Loucy (cell line): ENCODE measurements at regions not wholly inside any gene's neighbourhood (a gene's known extent, or its start where the extent isn't known, plus 50 kb on each side); places are given as distances from the start of the nearest gene placed in this dataset.
"Not testable (repeated sequence)": the region's sequence is repeated elsewhere in the genome, so short reads cannot be mapped to it uniquely, and the experiment has no call there.

Experiments used
- H2AFZ ChIP-seq: fragments of 200-600 bp; sonication (generic); 2 replicates; pipeline ENCODE4 v1.6.0; 2016; ENCODE audit warnings: antibody characterized with exemption, mild to moderate bottlenecking, low read length, moderate library complexity
- H3F3A ChIP-seq: fragments of 200-600 bp; 2 replicates; pipeline ENCODE4 v1.6.0; 2016; ENCODE audit warnings: antibody characterized with exemption, low read depth, mild to moderate bottlenecking
- H3K27me3 ChIP-seq: fragments of 200-600 bp; sonication (generic); 2 replicates; pipeline ENCODE4 v1.6.1; 2014; ENCODE audit warnings: low read length, mild to moderate bottlenecking; ENCODE audit not compliant: insufficient read depth, poor library complexity, severe bottlenecking
- H3K36me3 ChIP-seq: fragments of 200-600 bp; sonication (generic); 2 replicates; pipeline ENCODE4 v1.6.1; 2016; ENCODE audit warnings: low read length; ENCODE audit not compliant: insufficient read depth
- H3K4me1 ChIP-seq: fragments of 200-600 bp; sonication (generic); 2 replicates; pipeline ENCODE4 v1.5.1; 2014; ENCODE audit warnings: low read length, mild to moderate bottlenecking; ENCODE audit not compliant: insufficient read depth, poor library complexity, severe bottlenecking
- H3K4me2 ChIP-seq: fragments of 200-600 bp; sonication (generic); 2 replicates; pipeline ENCODE4 v1.6.0; 2014; ENCODE audit warnings: antibody characterized with exemption, low read length, low read depth, mild to moderate bottlenecking; ENCODE audit not compliant: poor library complexity, severe bottlenecking
- H3K4me3 ChIP-seq: fragments of 200-600 bp; sonication (generic); 2 replicates; pipeline ENCODE4 v1.5.1; 2014; ENCODE audit warnings: low read length, mild to moderate bottlenecking, mixed read lengths; ENCODE audit not compliant: poor library complexity, severe bottlenecking
- H3K79me2 ChIP-seq: fragments of 200-600 bp; sonication (generic); 2 replicates; pipeline ENCODE4 v1.6.1; 2014; ENCODE audit warnings: low read length; ENCODE audit not compliant: insufficient read depth
- H3K9ac ChIP-seq: fragments of 200-600 bp; sonication (generic); 2 replicates; pipeline ENCODE4 v1.6.0; 2014; ENCODE audit warnings: mild to moderate bottlenecking, low read depth, low read length, moderate library complexity; ENCODE audit not compliant: poor library complexity, severe bottlenecking
- H3K9me2 ChIP-seq: fragments of 200-600 bp; sonication (generic); replicated peaks from 2 replicates; pipeline ENCODE4 v1.6.1; 2016; ENCODE audit warnings: low read depth, low read length, mixed read lengths
- H3K9me3 ChIP-seq: fragments of 200-600 bp; sonication (generic); 2 replicates; pipeline ENCODE4 v1.6.1; 2014; ENCODE audit warnings: mild to moderate bottlenecking, antibody characterized with exemption, low read length, low read depth; ENCODE audit not compliant: insufficient read depth
- H4K20me1 ChIP-seq: fragments of 200-600 bp; sonication (generic); 2 replicates; pipeline ENCODE4 v1.6.0; 2014; ENCODE audit warnings: antibody characterized with exemption, low read length, mild to moderate bottlenecking; ENCODE audit not compliant: insufficient read depth, poor library complexity, severe bottlenecking

DNA sequence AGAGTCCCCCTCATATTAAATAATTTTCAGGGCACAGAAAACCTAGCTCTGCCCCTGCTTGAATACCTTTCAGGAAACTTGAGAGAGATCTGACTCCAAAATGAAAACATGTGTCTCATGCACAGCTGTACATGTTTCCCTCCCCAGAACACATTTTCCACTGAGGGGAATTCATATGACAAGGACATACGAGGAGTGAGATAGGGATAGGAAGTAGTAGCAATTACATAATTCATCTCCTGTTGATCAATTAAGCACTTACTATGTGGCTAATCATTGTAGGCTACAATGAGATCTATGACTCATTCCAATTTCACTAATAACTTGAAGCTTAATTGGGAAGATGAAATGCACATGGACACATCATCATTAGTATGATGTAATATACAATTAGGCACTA, 302.1 kb downstream of the PCDH11X start:
- H3K4me1 ChIP-seq, H3K9ac ChIP-seq, H3K4me3 ChIP-seq, H3K4me2 ChIP-seq, H3K9me3 ChIP-seq, H3K36me3 ChIP-seq, H3K27me3 ChIP-seq, H2AFZ ChIP-seq, H4K20me1 ChIP-seq, H3K79me2 ChIP-seq, H3F3A ChIP-seq, H3K9me2 ChIP-seq: not testable (repeated sequence)

DNA sequence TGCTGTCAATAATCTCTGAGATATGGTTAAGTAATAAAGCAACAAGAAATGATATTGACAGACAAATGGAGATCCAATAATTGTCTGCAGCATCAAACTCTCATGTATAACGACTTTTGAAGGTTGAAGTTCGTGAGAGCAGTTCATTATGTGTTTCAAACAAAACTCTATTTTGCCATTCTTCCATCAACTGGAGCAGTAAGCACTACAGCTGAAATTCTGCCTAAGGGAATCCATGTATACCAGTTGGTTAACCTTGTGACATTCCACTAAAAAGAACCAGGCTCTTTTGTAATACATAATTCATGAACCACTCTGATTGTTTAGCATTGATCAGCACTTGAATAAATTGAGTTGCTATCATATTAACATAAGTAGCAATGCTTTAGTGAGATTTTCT, 311.6 kb downstream of the PCDH11X start:
- H3K36me3 ChIP-seq, H3K9me2 ChIP-seq, H3K4me1 ChIP-seq, H3K4me3 ChIP-seq, H2AFZ ChIP-seq, H3K4me2 ChIP-seq, H3K27me3 ChIP-seq, H4K20me1 ChIP-seq, H3K9ac ChIP-seq, H3K9me3 ChIP-seq, H3K79me2 ChIP-seq, H3F3A ChIP-seq: not testable (repeated sequence)

DNA sequence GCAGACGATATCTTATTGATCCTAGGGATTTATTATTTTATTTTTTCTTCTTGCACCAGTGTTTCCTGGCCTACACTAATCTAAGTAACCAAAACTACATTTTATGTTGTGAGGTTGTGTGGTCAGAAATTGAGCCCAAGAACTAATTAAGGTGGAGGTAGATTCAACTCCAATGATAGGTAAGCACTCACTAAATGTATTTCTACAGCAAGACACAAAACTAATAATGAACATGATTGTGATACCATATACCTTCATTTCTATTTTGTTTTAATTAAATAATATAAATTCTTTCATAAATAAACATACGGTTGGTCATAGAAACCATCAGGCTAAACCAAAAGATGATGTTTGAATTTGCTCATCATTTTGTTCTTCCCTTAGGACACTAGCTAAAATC, 319.0 kb downstream of the PCDH11X start:
- not testable (repeated sequence) for H3K36me3 ChIP-seq, H3F3A ChIP-seq, H2AFZ ChIP-seq, H3K9ac ChIP-seq, H3K79me2 ChIP-seq, H3K27me3 ChIP-seq, H3K4me1 ChIP-seq, H3K9me2 ChIP-seq, H3K9me3 ChIP-seq, H3K4me3 ChIP-seq, H3K4me2 ChIP-seq, H4K20me1 ChIP-seq

DNA sequence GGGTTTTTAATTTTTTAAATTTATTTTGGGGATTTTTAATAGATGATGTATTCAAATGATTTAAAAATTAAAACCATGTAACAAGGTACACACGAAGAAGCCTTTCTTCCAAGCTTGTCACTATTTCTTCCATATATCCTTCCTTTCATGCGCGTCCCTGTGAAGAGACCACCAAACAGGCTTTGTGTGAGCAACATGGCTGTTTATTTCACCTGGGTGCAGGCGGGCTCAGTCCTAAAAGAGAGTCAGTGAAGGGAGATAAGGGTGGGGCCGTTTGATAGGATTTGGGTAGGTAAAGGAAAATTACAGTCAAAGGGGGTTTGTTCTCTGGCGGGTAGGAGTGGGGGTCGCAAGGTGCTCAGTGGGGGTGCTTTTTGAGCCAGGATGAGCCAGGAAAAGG, 320.9 kb downstream of the PCDH11X start:
- H3K4me2 ChIP-seq, H2AFZ ChIP-seq, H3K9me3 ChIP-seq, H3K36me3 ChIP-seq, H3K4me1 ChIP-seq, H3K79me2 ChIP-seq, H3F3A ChIP-seq, H3K27me3 ChIP-seq, H3K9me2 ChIP-seq, H3K9ac ChIP-seq, H4K20me1 ChIP-seq, H3K4me3 ChIP-seq: not testable (repeated sequence)

DNA sequence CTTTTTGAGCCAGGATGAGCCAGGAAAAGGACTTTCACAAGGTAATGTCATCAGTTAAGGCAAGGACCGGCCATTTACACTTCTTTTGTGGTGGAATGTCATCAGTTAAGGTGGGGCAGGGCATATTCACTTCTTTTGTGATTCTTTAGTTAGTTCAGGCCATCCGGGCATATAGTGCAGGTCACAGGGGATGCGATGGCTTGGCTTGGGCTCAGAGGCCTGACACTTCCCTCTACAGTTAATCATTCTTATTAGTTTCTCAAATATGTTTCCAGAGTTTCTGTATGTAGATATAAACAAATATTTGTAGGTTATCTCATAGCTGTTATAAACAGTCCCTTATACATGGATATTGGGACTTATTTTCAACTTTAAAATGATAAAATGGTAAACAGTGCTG, 326.5 kb downstream of the PCDH11X start:
- H3K9ac ChIP-seq, H3K4me2 ChIP-seq, H3K9me2 ChIP-seq, H2AFZ ChIP-seq, H3K9me3 ChIP-seq, H4K20me1 ChIP-seq, H3K4me1 ChIP-seq, H3F3A ChIP-seq, H3K79me2 ChIP-seq, H3K4me3 ChIP-seq, H3K27me3 ChIP-seq, H3K36me3 ChIP-seq: not testable (repeated sequence)

DNA sequence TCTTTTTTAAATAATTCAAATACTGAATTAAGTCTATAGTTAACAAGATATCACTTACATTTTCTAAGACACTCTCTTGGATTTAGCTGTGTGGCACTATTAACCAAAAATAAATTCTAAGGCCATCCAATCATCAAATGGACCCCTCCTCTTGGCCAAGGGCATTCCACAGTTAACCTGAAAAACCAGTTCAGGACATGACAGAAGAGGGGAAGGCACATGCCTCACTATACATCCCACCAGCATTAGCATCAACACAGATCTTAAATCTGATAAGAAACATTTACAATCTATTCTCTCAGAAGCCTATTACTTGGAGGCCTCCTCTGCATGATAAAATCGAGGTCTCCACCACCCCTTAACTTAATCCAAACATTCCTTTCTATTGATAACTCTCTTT, 327.5 kb downstream of the PCDH11X start:
- not testable (repeated sequence) for H3K4me3 ChIP-seq, H3K27me3 ChIP-seq

DNA sequence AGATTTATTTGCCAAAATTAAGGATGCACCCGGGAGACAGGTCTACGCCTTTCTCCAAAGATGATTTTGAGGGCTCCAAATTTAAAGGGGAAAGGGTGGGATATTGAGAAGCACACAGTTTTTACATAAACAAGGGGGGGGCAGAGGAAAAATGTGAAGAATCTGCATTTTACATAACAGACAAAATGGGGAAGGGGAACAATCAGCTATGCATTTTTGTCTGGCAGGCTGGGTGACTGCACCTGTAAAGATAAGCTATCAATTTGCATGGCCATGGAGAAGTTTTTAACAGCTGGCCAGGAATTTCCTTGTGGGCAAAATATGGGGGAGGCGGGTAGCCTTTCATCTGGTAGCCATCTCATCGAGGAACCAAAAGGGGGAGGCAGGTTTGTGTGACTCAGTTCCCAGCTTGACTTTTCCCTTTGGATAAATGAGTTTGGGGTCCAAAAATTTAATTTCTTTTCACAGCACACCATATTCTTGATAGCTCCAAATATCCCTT, 331.3 kb downstream of the PCDH11X start:
- not testable (repeated sequence) for H2AFZ ChIP-seq, H3F3A ChIP-seq, H3K36me3 ChIP-seq, H3K9me3 ChIP-seq, H3K27me3 ChIP-seq, H4K20me1 ChIP-seq, H3K4me2 ChIP-seq, H3K9ac ChIP-seq, H3K4me3 ChIP-seq, H3K79me2 ChIP-seq, H3K9me2 ChIP-seq, H3K4me1 ChIP-seq

More for the DNA sequence above, 327.5 kb downstream of the PCDH11X start:
- not testable (repeated sequence) for H3K9me2 ChIP-seq, H3F3A ChIP-seq, H3K4me1 ChIP-seq, H3K79me2 ChIP-seq, H4K20me1 ChIP-seq, H3K9ac ChIP-seq, H3K4me2 ChIP-seq, H2AFZ ChIP-seq, H3K36me3 ChIP-seq, H3K9me3 ChIP-seq

DNA sequence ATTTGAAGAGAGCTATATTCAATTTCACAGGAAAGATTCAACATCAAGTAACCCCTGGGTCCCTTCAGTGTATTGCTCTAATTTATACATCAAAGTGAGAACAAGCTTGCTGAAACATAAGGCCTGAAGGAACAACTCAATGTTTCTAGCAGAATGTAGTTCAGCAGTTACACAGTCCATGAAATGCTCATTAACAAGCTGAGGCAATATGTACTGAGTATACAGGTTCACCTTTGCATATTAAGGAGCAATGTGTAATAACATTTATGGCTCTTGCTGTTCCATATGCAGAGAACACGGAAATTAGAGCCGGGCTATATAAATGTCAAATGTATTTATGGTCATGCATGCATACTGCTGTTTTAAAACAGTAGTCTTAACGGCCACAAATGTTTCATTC, 338.5 kb downstream of the PCDH11X start:
- not testable (repeated sequence) for H3K79me2 ChIP-seq, H3K9ac ChIP-seq, H3K27me3 ChIP-seq, H2AFZ ChIP-seq, H3K4me1 ChIP-seq, H3F3A ChIP-seq, H3K4me2 ChIP-seq, H4K20me1 ChIP-seq, H3K9me3 ChIP-seq, H3K9me2 ChIP-seq, H3K36me3 ChIP-seq, H3K4me3 ChIP-seq
